K562 (cell line): ENCODE measurements at regions not wholly inside any gene's neighbourhood (a gene's known extent, or its start where the extent isn't known, plus 50 kb on each side); places are given as distances from the start of the nearest gene placed in this dataset.

ENCODE experiments used
- ATAC-seq: fragments of 200-7000 bp; cut with Tn5 transposase; 3 replicates; pipeline ENCODE4 v1.9.1; 2020; ENCODE audit warnings: moderate library complexity
- BruUV-seq: library from RNA; stranded (reverse); fragments of 400-500 nt; replicated peaks from 2 replicates; lab custom pipeline; 2021; lab: Mats Ljungman, UMichigan
- CTCF ChIA-PET: fragments of 300-600 bp; formaldehyde crosslinking; extraction: SDS; loops from one replicate; lab custom pipeline; 2021; ENCODE audit warnings: low intra/inter-chr PET ratio; lab: Yijun Ruan, JAX
- POLR2A ChIA-PET: fragments of 300-600, 350-650 bp; sonication (Branson Sonifier 250); formaldehyde crosslinking; extraction: SDS; loops from one replicate; lab custom pipeline; 2021; ENCODE audit warnings: antibody characterized with exemption, inconsistent platforms; lab: Yijun Ruan, JAX
- DNase-seq, 4 experiments: peaks; one replicate each; pipeline versions ENCODE4 v3.0.0 to v3.0.0-alpha.2; 2011 to 2018; ENCODE audit warnings: low spot score in 3 of 4, mixed read lengths in 3 of 4; ENCODE audit errors: extremely low read depth in 1 of 4
- FAIRE-seq: peaks from 2 replicates; lab custom pipeline; 2011; peaks lifted over from hg19 to GRCh38; lab: Jason Lieb, UNC
- H2AFZ ChIP-seq: 2 replicates; pipeline ENCODE4 v1.6.0; 2011; ENCODE audit warnings: low read depth, low read length, control low read depth, inconsistent platforms
- H3K27ac ChIP-seq: fragments of 200-600 bp; 3 replicates; pipeline ENCODE4 v1.8.0; 2011; ENCODE audit warnings: low read depth, mild to moderate bottlenecking, control low read depth, inconsistent platforms, low read length, moderate library complexity, mixed read lengths; ENCODE audit errors: extremely low read depth
- H3K27me3 ChIP-seq, 2 experiments: fragments of 300-600 bp in 1 of 2; 2 replicates in 1 of 2; 3 replicates in 1 of 2; pipeline versions ENCODE4 v1.6.0 to v1.8.0; 2011; ENCODE audit warnings: inconsistent platforms in 2 of 2, low read length in 2 of 2, mild to moderate bottlenecking in 1 of 2, mixed read lengths in 1 of 2, moderate library complexity in 1 of 2; ENCODE audit not compliant: control insufficient read depth in 2 of 2, insufficient read depth in 2 of 2
- H3K36me3 ChIP-seq: fragments of 300-600 bp; 3 replicates; pipeline ENCODE4 v1.8.0; 2011; ENCODE audit warnings: mild to moderate bottlenecking, low read length, inconsistent platforms; ENCODE audit not compliant: control insufficient read depth, insufficient read depth
- H3K4me1 ChIP-seq, 2 experiments: fragments of 200-600 bp in 1 of 2; replicated peaks in 1 of 2; 2 replicates in 1 of 2; 3 replicates in 1 of 2; pipeline versions ENCODE4 v1.5.1 to v1.8.0; 2011; ENCODE audit warnings: inconsistent platforms in 2 of 2, low read length in 2 of 2, mild to moderate bottlenecking in 1 of 2, mixed read lengths in 1 of 2, moderate library complexity in 1 of 2; ENCODE audit not compliant: control insufficient read depth in 2 of 2, insufficient read depth in 2 of 2
- H3K4me2 ChIP-seq: 2 replicates; pipeline ENCODE4 v1.6.1; 2011; ENCODE audit warnings: low read length, control low read depth, inconsistent platforms, mixed read lengths; ENCODE audit not compliant: insufficient read depth
- H3K4me3 ChIP-seq: fragments of 200-600 bp; sonication (generic), shearing (Covaris generic); 2 replicates; pipeline ENCODE4 v1.5.1; 2016; ENCODE audit warnings: control low read depth, inconsistent platforms
- H3K79me2 ChIP-seq: fragments of 200-600 bp; 3 replicates; pipeline ENCODE4 v1.8.0; 2011; ENCODE audit warnings: low read length, inconsistent platforms; ENCODE audit not compliant: control insufficient read depth, insufficient read depth
- H3K9ac ChIP-seq, 2 experiments: 2 replicates each; pipeline versions ENCODE4 v1.6.0 to v1.6.1; 2011; ENCODE audit warnings: low read depth in 2 of 2, low read length in 2 of 2, control low read depth in 1 of 2, inconsistent platforms in 1 of 2, mild to moderate bottlenecking in 1 of 2, mixed read lengths in 1 of 2; ENCODE audit not compliant: insufficient read depth in 1 of 2
- H3K9me1 ChIP-seq: one replicate; pipeline ENCODE4 v1.6.0; 2011; ENCODE audit warnings: inconsistent platforms, mild to moderate bottlenecking, low read length, moderate library complexity; ENCODE audit not compliant: control insufficient read depth, insufficient read depth
- H3K9me3 ChIP-seq: replicated peaks from 2 replicates; pipeline ENCODE4 v1.5.1; 2011; ENCODE audit warnings: low read depth, low read length, inconsistent platforms; ENCODE audit not compliant: control insufficient read depth, insufficient read depth
- H4K20me1 ChIP-seq: replicated peaks from 2 replicates; pipeline ENCODE4 v1.6.1; 2011; ENCODE audit warnings: low read length, inconsistent platforms, mixed read lengths; ENCODE audit not compliant: control insufficient read depth, insufficient read depth
- CHAMP1 ChIP-seq: fragments of 450-650 bp; IDR thresholded peaks from 2 replicates; pipeline ENCODE4 v1.6.1; 2016; ENCODE audit warnings: mild to moderate bottlenecking
- HNRNPH1 ChIP-seq: fragments of 200-400 bp; formaldehyde crosslinking; optimal IDR thresholded peaks from 2 replicates; pipeline ENCODE3; 2017; ENCODE audit warnings: low read depth, mild to moderate bottlenecking, low read length, moderate library complexity
- HNRNPUL1 ChIP-seq: fragments of 200-400 bp; formaldehyde crosslinking; IDR thresholded peaks from 2 replicates; pipeline ENCODE4 v1.6.1; 2017; ENCODE audit warnings: low read length
- HSF4 ChIP-seq: fragments of 250-450 bp; sonication (Bioruptor Pico); IDR thresholded peaks from 2 replicates; pipeline ENCODE4 v2.1.2; 2022; ENCODE audit warnings: mild to moderate bottlenecking, moderate library complexity, borderline replicate concordance
- JUN ChIP-seq, 2 experiments: sonication (generic) in 1 of 2; formaldehyde crosslinking in 1 of 2; IDR thresholded peaks; 2 replicates each; pipeline versions ENCODE4 v1.6.1 to v1.8.0; 2012 to 2022; ENCODE audit warnings: borderline replicate concordance in 2 of 2, mild to moderate bottlenecking in 2 of 2, improper control_type of control experiment in 1 of 2, low read depth in 1 of 2, low read length in 1 of 2, missing genetic modification reagents in 1 of 2
- KLF16 ChIP-seq: IDR thresholded peaks from 2 replicates; pipeline ENCODE4 v1.6.1; 2016; ENCODE audit warnings: antibody characterized with exemption
- POLR2AphosphoS5 ChIP-seq: IDR thresholded peaks from 2 replicates; pipeline ENCODE4 v1.6.1; 2011; ENCODE audit warnings: mild to moderate bottlenecking, low read depth, low read length, moderate library complexity; ENCODE audit not compliant: control insufficient read depth, insufficient read depth
- PRPF4 ChIP-seq: fragments of 200-400 bp; formaldehyde crosslinking; IDR thresholded peaks from one replicate; pipeline ENCODE4 v1.6.1; 2017; ENCODE audit warnings: low read length, low read depth, mild to moderate bottlenecking; ENCODE audit not compliant: insufficient read depth, poor library complexity, severe bottlenecking
- PURB ChIP-seq: sonication (generic); formaldehyde crosslinking; IDR thresholded peaks from 2 replicates; pipeline ENCODE4 v1.9.0; 2021; ENCODE audit warnings: low read depth, mild to moderate bottlenecking, missing genetic modification reagents
- RFX1 ChIP-seq: fragments of 450-650 bp; IDR thresholded peaks from 2 replicates; pipeline ENCODE4 v1.6.1; 2016; ENCODE audit warnings: mild to moderate bottlenecking, moderate library complexity
- SRSF3 ChIP-seq: fragments of 200-400 bp; formaldehyde crosslinking; IDR thresholded peaks from 2 replicates; pipeline ENCODE4 v1.6.1; 2016; ENCODE audit warnings: mild to moderate bottlenecking, low read length, moderate library complexity; ENCODE audit not compliant: insufficient read depth
- TAF7 ChIP-seq: fragments of 450-650 bp; IDR thresholded peaks from 2 replicates; pipeline ENCODE4 v1.6.1; 2016; ENCODE audit warnings: missing genetic modification characterization, missing compliant biosample characterization
- THRAP3 ChIP-seq: fragments of 450-650 bp; IDR thresholded peaks from 2 replicates; pipeline ENCODE4 v1.6.1; 2016; ENCODE audit warnings: mild to moderate bottlenecking, inconsistent platforms, borderline replicate concordance
- THRB ChIP-seq: fragments of 450-650 bp; formaldehyde crosslinking; conservative IDR thresholded peaks from 2 replicates; pipeline ENCODE4 v1.4.0; 2022; ENCODE audit warnings: mild to moderate bottlenecking, missing genetic modification characterization
- ZBTB43 ChIP-seq: sonication (generic); formaldehyde crosslinking; IDR thresholded peaks from 2 replicates; pipeline ENCODE4 v1.8.0; 2023; ENCODE audit warnings: mild to moderate bottlenecking, missing genetic modification reagents
- ZFP1 ChIP-seq: fragments of 450-650 bp; formaldehyde crosslinking; IDR thresholded peaks from 2 replicates; pipeline ENCODE4 v1.4.0; 2020; ENCODE audit warnings: mild to moderate bottlenecking, mixed read lengths
- ZNF124 ChIP-seq: sonication (generic); formaldehyde crosslinking; IDR thresholded peaks from 2 replicates; pipeline ENCODE4 v1.8.1; 2022; ENCODE audit warnings: missing genetic modification reagents
- ZNF133 ChIP-seq: fragments of 250-450 bp; sonication (Bioruptor Pico); IDR thresholded peaks from 2 replicates; pipeline ENCODE4 v1.4.0; 2020; ENCODE audit warnings: mild to moderate bottlenecking
- in situ Hi-C: fragments of 300-500 bp; cut with MboI; formaldehyde crosslinking; loops from 4 replicates; pipeline ENCODE4 v1.15.0; 2018; ENCODE audit warnings: inconsistent platforms, mixed read lengths
- intact Hi-C: fragments of 100-400 bp; cut with micrococcal nuclease; formaldehyde crosslinking; loops from 2 replicates; pipeline ENCODE4 v1.14.2; 2022

GRCh38 chr7:93817004-93817403 is 73.5 kb downstream of the TFPI2 start:
- ATAC-seq: no peak
- no peak for FAIRE-seq
- Histone ChIP-seq H3K79me2 (no peaks in the 10 kb centered on the region), H2AFZ (no peak overlapping the region), H3K27ac (no peak overlapping the region), H3K9me1 (no peaks in the 10 kb centered on the region), H4K20me1 (no peaks in the 10 kb centered on the region), H3K9me3 (no peaks in the 10 kb centered on the region), H3K36me3 (no peaks in the 10 kb centered on the region), H3K27me3 (no peaks in the 10 kb centered on the region), H3K4me1 (no peaks in the 10 kb centered on the region), H3K9ac (no peak overlapping the region), H3K4me3 (no peak overlapping the region), H3K4me2 (no peak overlapping the region)
- ChIA-PET CTCF (no interaction called here), POLR2A (interaction anchor here (0.7 kb wide), 1 partner anchor 9 kb away, joined by 3 read pairs; no protein-coding TSS in a partner anchor)
- intact Hi-C loops (no loop called here), in situ Hi-C loops (no loop called here)
- DNase-seq: no peak
- no peak for TF ChIP-seq THRB (CRISPR knock-in tag)
- TF ChIP-seq THRAP3: no peak
- no peak for TF ChIP-seq POLR2AphosphoS5
- no peak for TF ChIP-seq SRSF3
- no peak for TF ChIP-seq HNRNPUL1
- TF ChIP-seq PURB (CRISPR knock-in tag): no peak
- TF ChIP-seq HNRNPH1: no peak
- no peak for TF ChIP-seq ZBTB43 (CRISPR knock-in tag)
- TF ChIP-seq PRPF4: no peak
- TF ChIP-seq JUN (IDR thresholded peaks at IDR 0.05; ENCODE audit: borderline replicate concordance, low read depth, low read length): no peak
- TF ChIP-seq JUN (CRISPR knock-in tag; IDR thresholded peaks at IDR 0.05; ENCODE audit: borderline replicate concordance): no peak
- no peak for TF ChIP-seq CHAMP1
- no peak for TF ChIP-seq ZFP1 (CRISPR knock-in tag)
- no peak for TF ChIP-seq HSF4 (CRISPR knock-in tag)
- no peak for TF ChIP-seq ZNF124
- TF ChIP-seq ZNF133: no peak
- no peak for TF ChIP-seq KLF16
- no peak for TF ChIP-seq RFX1
- TF ChIP-seq TAF7 (tag): no peak
- BruUV-seq: no TSS peak
